ENCODE measurements at regions not wholly inside any gene's neighbourhood (a gene's known extent, or its start where the extent isn't known, plus 50 kb on each side); places are given as distances from the start of the nearest gene placed in this dataset.

GRCh38 chr3:23041918-23042696, 161.0 kb upstream of the UBE2E2 start:
- Histone ChIP-seq H3K9ac (ENCODE audit: extremely low read depth, insufficient read length, low read length) (no peak overlapping the region), H2BK120ac (ENCODE audit: low read depth, low read length, poor library complexity, severe bottlenecking) (no peak overlapping the region), H3K9me3 (ENCODE audit: control insufficient read depth, low read depth, low read length) (no peaks in the 10 kb centered on the region), H2BK15ac (ENCODE audit: low read depth, low read length) (no peak overlapping the region), H2BK20ac (ENCODE audit: low read depth, low read length, poor library complexity, severe bottlenecking) (no peak overlapping the region), H2AK5ac (ENCODE audit: insufficient read length, low read length) (no peak overlapping the region), H3K27ac (ENCODE audit: insufficient read length, low read depth, low read length) (no peak overlapping the region), H3T11ph (ENCODE audit: low read length) (no peak overlapping the region), H3K4me2 (ENCODE audit: insufficient read depth, insufficient read length, low read length) (no peak overlapping the region), H3K14ac (ENCODE audit: insufficient read depth, low read length) (no peak overlapping the region), H3K4ac (ENCODE audit: low read depth, low read length) (no peak overlapping the region), H2BK5ac (ENCODE audit: insufficient read length, low read length) (no peak overlapping the region), H3K79me2 (ENCODE audit: insufficient read depth, low read length) (no peaks in the 10 kb centered on the region), H3K27me3 (ENCODE audit: insufficient read depth, low read length) (no peaks in the 10 kb centered on the region), H2AFZ (ENCODE audit: low read length) (no peak overlapping the region), H3K79me1 (ENCODE audit: insufficient read depth, low read depth, low read length, poor library complexity, severe bottlenecking) (no peaks in the 10 kb centered on the region), H4K8ac (replicated peaks; ENCODE audit: insufficient read length, low read depth, low read length) (no peak overlapping the region), H3K23ac (ENCODE audit: insufficient read length, low read depth, low read length) (no peak overlapping the region), H3K4me1 (ENCODE audit: insufficient read depth, low read length) (no peaks in the 10 kb centered on the region; the same call in 1 of the 2 replicates), H2BK12ac (ENCODE audit: insufficient read length, low read depth, low read length) (no peak overlapping the region), H4K5ac (ENCODE audit: insufficient read length, low read depth, low read length) (no peak overlapping the region), H3K23me2 (ENCODE audit: insufficient read length, low read depth, low read length, poor library complexity, severe bottlenecking) (no peaks in the 10 kb centered on the region), H3K18ac (ENCODE audit: insufficient read length, low read depth, low read length) (no peak overlapping the region), H4K20me1 (ENCODE audit: control insufficient read depth, insufficient read depth, insufficient read length) (no peaks in the 10 kb centered on the region), H4K91ac (ENCODE audit: insufficient read length, low read depth, low read length) (no peak overlapping the region), H3K56ac (ENCODE audit: insufficient read length, low read depth, low read length) (no peak overlapping the region)
- Mint-ChIP-seq H3K9me3 (peaks cover 14 to 21% of the 10 kb centered on the region in 2 experiments), H3K27me3 (ENCODE audit: low read depth) (no peaks in the 10 kb centered on the region), H3K4me1 (peaks cover 13 to 17% of the 10 kb centered on the region in 2 experiments), H3K36me3 (ENCODE audit: insufficient read depth in 1 of 3, low read depth in 3 of 3) (peaks cover 6 to 20% (median 8%) of the 10 kb centered on the region in 3 experiments; a peak in 6 of 7 replicates), H3K4me3 (no peak overlapping the region), H3K27ac (no peak overlapping the region; a peak in 1 of 7 replicates)
- TF ChIP-seq, protein P1, sequence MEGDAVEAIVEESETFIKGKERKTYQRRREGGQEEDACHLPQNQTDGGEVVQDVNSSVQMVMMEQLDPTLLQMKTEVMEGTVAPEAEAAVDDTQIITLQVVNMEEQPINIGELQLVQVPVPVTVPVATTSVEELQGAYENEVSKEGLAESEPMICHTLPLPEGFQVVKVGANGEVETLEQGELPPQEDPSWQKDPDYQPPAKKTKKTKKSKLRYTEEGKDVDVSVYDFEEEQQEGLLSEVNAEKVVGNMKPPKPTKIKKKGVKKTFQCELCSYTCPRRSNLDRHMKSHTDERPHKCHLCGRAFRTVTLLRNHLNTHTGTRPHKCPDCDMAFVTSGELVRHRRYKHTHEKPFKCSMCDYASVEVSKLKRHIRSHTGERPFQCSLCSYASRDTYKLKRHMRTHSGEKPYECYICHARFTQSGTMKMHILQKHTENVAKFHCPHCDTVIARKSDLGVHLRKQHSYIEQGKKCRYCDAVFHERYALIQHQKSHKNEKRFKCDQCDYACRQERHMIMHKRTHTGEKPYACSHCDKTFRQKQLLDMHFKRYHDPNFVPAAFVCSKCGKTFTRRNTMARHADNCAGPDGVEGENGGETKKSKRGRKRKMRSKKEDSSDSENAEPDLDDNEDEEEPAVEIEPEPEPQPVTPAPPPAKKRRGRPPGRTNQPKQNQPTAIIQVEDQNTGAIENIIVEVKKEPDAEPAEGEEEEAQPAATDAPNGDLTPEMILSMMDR (conservative IDR thresholded peaks at IDR 0.05): no peak
- no CpG with 5 or more reads among the region's 4 CpGs for WGBS (ENCODE audit: extremely low coverage, insufficient read length, low lambda C conversion rate)
- DNase-seq: no peak
